ENCODE measurements at regions not wholly inside any gene's neighbourhood (a gene's known extent, or its start where the extent isn't known, plus 50 kb on each side); places are given as distances from the start of the nearest gene placed in this dataset.

DNA sequence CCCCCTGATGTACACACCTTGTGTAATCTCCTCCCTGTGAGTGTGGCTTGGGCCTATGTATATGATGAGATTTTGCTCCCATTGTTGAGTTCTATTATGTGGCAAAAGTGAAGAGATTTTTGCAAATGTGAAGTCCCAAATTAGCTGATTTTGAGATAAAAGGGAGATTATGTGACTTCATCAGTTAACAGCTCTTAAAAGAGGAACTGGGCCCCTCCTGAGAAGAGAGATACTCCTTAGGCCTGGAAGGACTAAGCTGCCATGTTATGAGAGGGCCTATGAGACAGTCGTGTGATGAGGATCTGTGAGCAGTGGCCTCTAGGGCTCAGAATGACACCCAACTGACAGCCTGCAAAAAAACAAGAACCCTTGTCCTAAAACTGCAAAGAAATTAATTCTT, 93.4 kb downstream of the OR5AK2 start:
- TF ChIP-seq, protein P1, sequence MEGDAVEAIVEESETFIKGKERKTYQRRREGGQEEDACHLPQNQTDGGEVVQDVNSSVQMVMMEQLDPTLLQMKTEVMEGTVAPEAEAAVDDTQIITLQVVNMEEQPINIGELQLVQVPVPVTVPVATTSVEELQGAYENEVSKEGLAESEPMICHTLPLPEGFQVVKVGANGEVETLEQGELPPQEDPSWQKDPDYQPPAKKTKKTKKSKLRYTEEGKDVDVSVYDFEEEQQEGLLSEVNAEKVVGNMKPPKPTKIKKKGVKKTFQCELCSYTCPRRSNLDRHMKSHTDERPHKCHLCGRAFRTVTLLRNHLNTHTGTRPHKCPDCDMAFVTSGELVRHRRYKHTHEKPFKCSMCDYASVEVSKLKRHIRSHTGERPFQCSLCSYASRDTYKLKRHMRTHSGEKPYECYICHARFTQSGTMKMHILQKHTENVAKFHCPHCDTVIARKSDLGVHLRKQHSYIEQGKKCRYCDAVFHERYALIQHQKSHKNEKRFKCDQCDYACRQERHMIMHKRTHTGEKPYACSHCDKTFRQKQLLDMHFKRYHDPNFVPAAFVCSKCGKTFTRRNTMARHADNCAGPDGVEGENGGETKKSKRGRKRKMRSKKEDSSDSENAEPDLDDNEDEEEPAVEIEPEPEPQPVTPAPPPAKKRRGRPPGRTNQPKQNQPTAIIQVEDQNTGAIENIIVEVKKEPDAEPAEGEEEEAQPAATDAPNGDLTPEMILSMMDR (IDR thresholded peaks at IDR 0.05) = no peak
- TF ChIP-seq POLR2A (IDR thresholded peaks at IDR 0.05) = no peak
